ENCODE measurements at regions not wholly inside any gene's neighbourhood (a gene's known extent, or its start where the extent isn't known, plus 50 kb on each side); places are given as distances from the start of the nearest gene placed in this dataset.

- H3K79me2 ChIP-seq (replicated peaks; ENCODE audit: insufficient read depth, low read length) = no peaks in the 10 kb centered on the region
- H3K36me3 ChIP-seq (ENCODE audit: insufficient read depth, low read length) = no peaks in the 10 kb centered on the region
- no peaks in the 10 kb centered on the region for H3F3A ChIP-seq (ENCODE audit: insufficient read depth, low read length, poor library complexity, severe bottlenecking)
- no peaks in the 10 kb centered on the region for H3K27me3 ChIP-seq (ENCODE audit: insufficient read depth, low read depth, low read length)
- H3K4me3 ChIP-seq (ENCODE audit: low read length) = no peak overlapping the region
- TF ChIP-seq, protein P1, sequence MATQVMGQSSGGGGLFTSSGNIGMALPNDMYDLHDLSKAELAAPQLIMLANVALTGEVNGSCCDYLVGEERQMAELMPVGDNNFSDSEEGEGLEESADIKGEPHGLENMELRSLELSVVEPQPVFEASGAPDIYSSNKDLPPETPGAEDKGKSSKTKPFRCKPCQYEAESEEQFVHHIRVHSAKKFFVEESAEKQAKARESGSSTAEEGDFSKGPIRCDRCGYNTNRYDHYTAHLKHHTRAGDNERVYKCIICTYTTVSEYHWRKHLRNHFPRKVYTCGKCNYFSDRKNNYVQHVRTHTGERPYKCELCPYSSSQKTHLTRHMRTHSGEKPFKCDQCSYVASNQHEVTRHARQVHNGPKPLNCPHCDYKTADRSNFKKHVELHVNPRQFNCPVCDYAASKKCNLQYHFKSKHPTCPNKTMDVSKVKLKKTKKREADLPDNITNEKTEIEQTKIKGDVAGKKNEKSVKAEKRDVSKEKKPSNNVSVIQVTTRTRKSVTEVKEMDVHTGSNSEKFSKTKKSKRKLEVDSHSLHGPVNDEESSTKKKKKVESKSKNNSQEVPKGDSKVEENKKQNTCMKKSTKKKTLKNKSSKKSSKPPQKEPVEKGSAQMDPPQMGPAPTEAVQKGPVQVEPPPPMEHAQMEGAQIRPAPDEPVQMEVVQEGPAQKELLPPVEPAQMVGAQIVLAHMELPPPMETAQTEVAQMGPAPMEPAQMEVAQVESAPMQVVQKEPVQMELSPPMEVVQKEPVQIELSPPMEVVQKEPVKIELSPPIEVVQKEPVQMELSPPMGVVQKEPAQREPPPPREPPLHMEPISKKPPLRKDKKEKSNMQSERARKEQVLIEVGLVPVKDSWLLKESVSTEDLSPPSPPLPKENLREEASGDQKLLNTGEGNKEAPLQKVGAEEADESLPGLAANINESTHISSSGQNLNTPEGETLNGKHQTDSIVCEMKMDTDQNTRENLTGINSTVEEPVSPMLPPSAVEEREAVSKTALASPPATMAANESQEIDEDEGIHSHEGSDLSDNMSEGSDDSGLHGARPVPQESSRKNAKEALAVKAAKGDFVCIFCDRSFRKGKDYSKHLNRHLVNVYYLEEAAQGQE (IDR thresholded peaks at IDR 0.05; ENCODE audit: borderline replicate concordance) = no peak
- no peak for TF ChIP-seq EZH2 (IDR thresholded peaks at IDR 0.05; ENCODE audit: borderline replicate concordance, insufficient read depth, low read length, poor library complexity, severe bottlenecking)
- no peak for TF ChIP-seq RAD21 (conservative IDR thresholded peaks at IDR 0.05)
- no peak for TF ChIP-seq POLR2AphosphoS5 (IDR thresholded peaks at IDR 0.05)
- TF ChIP-seq EP300 (conservative IDR thresholded peaks at IDR 0.05; ENCODE audit: poor library complexity, severe bottlenecking) = no peak
- no peak for TF ChIP-seq SMC3 (conservative IDR thresholded peaks at IDR 0.05; ENCODE audit: poor library complexity)
- no peaks in the 10 kb centered on the region for H4K20me1 ChIP-seq (ENCODE audit: insufficient read depth)
- no peak overlapping the region for H3K9ac ChIP-seq (ENCODE audit: low read length)
- no peak overlapping the region for H2AFZ ChIP-seq (ENCODE audit: low read depth, low read length)
- H3K9me3 ChIP-seq (ENCODE audit: low read length) = no peaks in the 10 kb centered on the region
- no peaks in the 10 kb centered on the region for H3K9me2 ChIP-seq (ENCODE audit: insufficient read depth, low read length)
- H3K27ac ChIP-seq (ENCODE audit: low read length) = no peak overlapping the region
- no peak overlapping the region for H3K4me2 ChIP-seq (ENCODE audit: low read length)
These were observed 315.9 kb downstream of the SNX13 start for GRCh38 chr7:17624379-17624778.

DNA sequence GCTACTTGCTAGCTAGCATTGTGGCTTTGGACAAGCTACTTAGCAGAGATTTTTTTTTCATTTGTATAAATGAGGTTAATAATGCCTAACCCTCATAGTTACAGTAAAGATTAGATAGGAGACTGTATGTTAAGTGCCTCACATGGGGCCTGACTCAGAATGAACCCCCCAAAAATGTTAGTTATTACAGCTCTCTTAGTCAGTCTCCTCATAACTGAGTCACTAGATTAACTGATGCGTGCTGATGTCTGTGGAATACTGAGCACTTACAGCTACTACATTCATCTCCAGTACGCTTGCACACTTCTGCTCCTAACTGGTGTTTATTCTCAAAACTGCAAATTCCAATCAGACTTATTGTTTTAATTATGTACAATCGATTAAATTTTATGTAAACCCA is 315.3 kb downstream of the SNX13 start:
- no peaks in the 10 kb centered on the region for H3F3A ChIP-seq (ENCODE audit: insufficient read depth, low read length, poor library complexity, severe bottlenecking)
- TF ChIP-seq POLR2AphosphoS5 (IDR thresholded peaks at IDR 0.05) = no peak
- TF ChIP-seq, protein P2, sequence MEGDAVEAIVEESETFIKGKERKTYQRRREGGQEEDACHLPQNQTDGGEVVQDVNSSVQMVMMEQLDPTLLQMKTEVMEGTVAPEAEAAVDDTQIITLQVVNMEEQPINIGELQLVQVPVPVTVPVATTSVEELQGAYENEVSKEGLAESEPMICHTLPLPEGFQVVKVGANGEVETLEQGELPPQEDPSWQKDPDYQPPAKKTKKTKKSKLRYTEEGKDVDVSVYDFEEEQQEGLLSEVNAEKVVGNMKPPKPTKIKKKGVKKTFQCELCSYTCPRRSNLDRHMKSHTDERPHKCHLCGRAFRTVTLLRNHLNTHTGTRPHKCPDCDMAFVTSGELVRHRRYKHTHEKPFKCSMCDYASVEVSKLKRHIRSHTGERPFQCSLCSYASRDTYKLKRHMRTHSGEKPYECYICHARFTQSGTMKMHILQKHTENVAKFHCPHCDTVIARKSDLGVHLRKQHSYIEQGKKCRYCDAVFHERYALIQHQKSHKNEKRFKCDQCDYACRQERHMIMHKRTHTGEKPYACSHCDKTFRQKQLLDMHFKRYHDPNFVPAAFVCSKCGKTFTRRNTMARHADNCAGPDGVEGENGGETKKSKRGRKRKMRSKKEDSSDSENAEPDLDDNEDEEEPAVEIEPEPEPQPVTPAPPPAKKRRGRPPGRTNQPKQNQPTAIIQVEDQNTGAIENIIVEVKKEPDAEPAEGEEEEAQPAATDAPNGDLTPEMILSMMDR (IDR thresholded peaks at IDR 0.05; ENCODE audit: poor library complexity, severe bottlenecking) = no peak
- TF ChIP-seq EP300 (conservative IDR thresholded peaks at IDR 0.05; ENCODE audit: poor library complexity, severe bottlenecking) = no peak
- no peak for TF ChIP-seq MXI1 (conservative IDR thresholded peaks at IDR 0.05; ENCODE audit: poor library complexity, severe bottlenecking)
- no peak for TF ChIP-seq EZH2 (IDR thresholded peaks at IDR 0.05; ENCODE audit: borderline replicate concordance, insufficient read depth, low read length, poor library complexity, severe bottlenecking)
- TF ChIP-seq SMC3 (conservative IDR thresholded peaks at IDR 0.05; ENCODE audit: poor library complexity) = no peak
- TF ChIP-seq TAF1 (IDR thresholded peaks at IDR 0.05; ENCODE audit: low read depth) = no peak
- H4K20me1 ChIP-seq (ENCODE audit: insufficient read depth) = no peaks in the 10 kb centered on the region
- no peak overlapping the region for H3K27ac ChIP-seq (ENCODE audit: low read length)
- no peak overlapping the region for H3K4me3 ChIP-seq (ENCODE audit: low read length)
- no peaks in the 10 kb centered on the region for H3K79me2 ChIP-seq (replicated peaks; ENCODE audit: insufficient read depth, low read length)
- H3K9ac ChIP-seq (ENCODE audit: low read length) = no peak overlapping the region
- H3K9me2 ChIP-seq (ENCODE audit: insufficient read depth, low read length) = no peaks in the 10 kb centered on the region
- H3K36me3 ChIP-seq (ENCODE audit: insufficient read depth, low read length) = no peaks in the 10 kb centered on the region
- no peaks in the 10 kb centered on the region for H3K27me3 ChIP-seq (ENCODE audit: insufficient read depth, low read depth, low read length)
- no peak overlapping the region for H2AFZ ChIP-seq (ENCODE audit: low read depth, low read length)
- no peaks in the 10 kb centered on the region for H3K9me3 ChIP-seq (ENCODE audit: low read length)
- no peak overlapping the region for H3K4me2 ChIP-seq (ENCODE audit: low read length)
